Mucosa of descending colon (tissue), 3 donors: ENCODE measurements at regions not wholly inside any gene's neighbourhood (a gene's known extent, or its start where the extent isn't known, plus 50 kb on each side); places are given as distances from the start of the nearest gene placed in this dataset.

Source experiments
- ATAC-seq: fragments of 200-7000 bp; cut with Tn5 transposase; one replicate; pipeline ENCODE4 v1.9.1; 2020; ENCODE audit warnings: mild to moderate bottlenecking, moderate library complexity
- DNase-seq, 3 donors: peaks; one replicate each; pipeline ENCODE4 v3.0.0-alpha.2; 2020
- H3K36me3 ChIP-seq: fragments of 200-600 bp; one replicate; pipeline ENCODE4 v1.8.0; 2021; ENCODE audit warnings: low read depth, mild to moderate bottlenecking
- H3K4me1 ChIP-seq: fragments of 200-600 bp; one replicate; pipeline ENCODE4 v1.8.0; 2021; ENCODE audit warnings: low read depth, mild to moderate bottlenecking
- H3K4me3 ChIP-seq: fragments of 200-600 bp; one replicate; pipeline ENCODE4 v1.8.0; 2021; ENCODE audit warnings: mild to moderate bottlenecking
- H3K9me3 ChIP-seq: fragments of 200-600 bp; one replicate; pipeline ENCODE4 v1.8.0; 2021; ENCODE audit warnings: mild to moderate bottlenecking
- intact Hi-C, 2 donors: fragments of 100-400 bp; cut with DNase I in 1 of 2; cut with micrococcal nuclease in 1 of 2; formaldehyde crosslinking; loops; one replicate each; pipeline versions ENCODE4 v1.11.0 to v1.11.1; 2022; cut with DNase I, micrococcal nuclease
- TF ChIP-seq, protein P1 (sequence below): fragments of 200-600 bp; IDR thresholded peaks from one replicate; pipeline ENCODE4 v1.8.0; 2022; ENCODE audit warnings: antibody characterized with exemption, mild to moderate bottlenecking
- donor health status: DM: no; HTN: no; CAD: no; lungs with moderate emphysema.
- donor health status: DM: no; HTN: no; CAD: no.
- donor health status: DM: no; HTN: yes; CAD: no.

DNA sequence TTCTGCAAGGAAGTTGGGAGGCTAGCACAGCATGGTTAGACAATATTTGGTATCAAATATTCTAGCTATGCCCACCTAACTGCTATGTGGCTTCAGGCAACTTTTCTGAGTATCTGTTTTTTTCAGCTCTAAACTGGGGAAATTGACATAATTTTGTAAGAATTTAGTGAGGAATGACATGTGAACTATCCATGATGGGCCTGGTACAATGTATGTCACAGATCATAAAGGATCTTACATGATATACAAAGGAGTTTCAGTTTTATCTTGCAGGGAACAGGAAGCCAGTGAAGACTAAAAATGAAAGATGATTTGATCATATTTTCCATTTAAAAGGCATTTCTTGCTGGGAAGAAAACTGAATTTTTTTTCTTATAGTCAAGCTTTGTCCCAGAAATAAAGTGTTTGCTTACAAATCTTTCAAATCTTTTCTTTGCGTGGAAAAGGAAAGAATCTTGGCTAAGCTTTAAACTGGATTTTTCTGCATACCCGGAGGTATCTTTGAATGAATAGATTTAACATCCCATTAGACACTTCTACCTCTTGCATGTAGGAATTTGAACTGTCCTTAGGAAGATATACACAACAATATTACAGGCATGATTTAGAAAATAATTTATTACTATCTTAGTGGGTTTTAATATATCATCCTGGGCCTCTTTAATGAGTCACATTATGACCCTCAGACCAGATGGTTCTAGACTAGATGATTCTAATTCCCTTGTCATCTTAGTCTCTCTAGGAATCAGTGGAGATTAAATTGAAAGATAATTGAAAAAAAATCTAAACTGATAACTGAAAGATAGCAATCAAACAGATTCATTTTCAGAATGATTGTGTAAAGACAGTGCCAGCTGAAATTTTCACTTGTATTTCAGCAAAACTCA, 436.0 kb upstream of the THBS1 start:
- no peaks in the 10 kb centered on the region for H3K36me3 ChIP-seq
- H3K9me3 ChIP-seq = no peaks in the 10 kb centered on the region
- TF ChIP-seq, protein P1, sequence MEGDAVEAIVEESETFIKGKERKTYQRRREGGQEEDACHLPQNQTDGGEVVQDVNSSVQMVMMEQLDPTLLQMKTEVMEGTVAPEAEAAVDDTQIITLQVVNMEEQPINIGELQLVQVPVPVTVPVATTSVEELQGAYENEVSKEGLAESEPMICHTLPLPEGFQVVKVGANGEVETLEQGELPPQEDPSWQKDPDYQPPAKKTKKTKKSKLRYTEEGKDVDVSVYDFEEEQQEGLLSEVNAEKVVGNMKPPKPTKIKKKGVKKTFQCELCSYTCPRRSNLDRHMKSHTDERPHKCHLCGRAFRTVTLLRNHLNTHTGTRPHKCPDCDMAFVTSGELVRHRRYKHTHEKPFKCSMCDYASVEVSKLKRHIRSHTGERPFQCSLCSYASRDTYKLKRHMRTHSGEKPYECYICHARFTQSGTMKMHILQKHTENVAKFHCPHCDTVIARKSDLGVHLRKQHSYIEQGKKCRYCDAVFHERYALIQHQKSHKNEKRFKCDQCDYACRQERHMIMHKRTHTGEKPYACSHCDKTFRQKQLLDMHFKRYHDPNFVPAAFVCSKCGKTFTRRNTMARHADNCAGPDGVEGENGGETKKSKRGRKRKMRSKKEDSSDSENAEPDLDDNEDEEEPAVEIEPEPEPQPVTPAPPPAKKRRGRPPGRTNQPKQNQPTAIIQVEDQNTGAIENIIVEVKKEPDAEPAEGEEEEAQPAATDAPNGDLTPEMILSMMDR = no peak
- ATAC-seq = no peak
- DNase-seq = no peak
- intact Hi-C loops = no loop called here
- H3K4me3 ChIP-seq = no peak overlapping the region
- no peaks in the 10 kb centered on the region for H3K4me1 ChIP-seq

- TF ChIP-seq, protein P1 = no peak
- no peak for ATAC-seq
- intact Hi-C loops = no loop called here
Observed at GRCh38 chr15:39145854-39146625, 434.8 kb upstream of the THBS1 start.

DNA sequence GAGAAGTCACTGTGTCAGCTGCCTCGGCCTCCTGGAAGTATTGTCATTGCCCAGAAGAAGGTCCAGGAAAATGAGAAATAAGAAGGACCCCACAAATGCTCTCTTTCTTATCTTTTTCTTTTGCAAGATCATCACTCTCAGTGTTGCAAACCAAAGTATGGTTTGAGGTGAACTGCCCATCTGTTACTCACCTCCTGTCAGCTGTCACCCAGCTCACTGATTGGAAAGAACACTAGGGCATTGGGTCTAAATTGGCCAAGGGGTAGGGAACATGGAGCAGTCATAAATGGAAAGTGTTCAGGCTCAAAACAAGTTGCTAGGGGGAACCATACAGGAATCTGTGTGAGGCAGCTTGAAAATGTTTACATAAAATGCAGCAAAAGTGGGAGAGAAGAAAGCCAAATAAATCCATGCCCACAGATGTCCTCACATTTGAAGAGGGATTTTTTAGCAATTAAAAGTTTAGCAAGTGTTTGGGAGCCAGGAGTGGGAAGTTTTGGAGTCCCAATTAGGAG, 431.2 kb upstream of the THBS1 start:
- H3K9me3 ChIP-seq = no peaks in the 10 kb centered on the region
- H3K36me3 ChIP-seq = no peaks in the 10 kb centered on the region
- no peak for DNase-seq
- H3K4me1 ChIP-seq = peaks cover 4% of the 10 kb centered on the region
- no peak for ATAC-seq
- TF ChIP-seq, protein P1 = no peak
- no peak overlapping the region for H3K4me3 ChIP-seq
- intact Hi-C loops = no loop called here

More at GRCh38 chr15:39145854-39146625, 434.8 kb upstream of the THBS1 start:
- no peak for DNase-seq
- no peaks in the 10 kb centered on the region for H3K36me3 ChIP-seq
- H3K4me3 ChIP-seq = no peak overlapping the region
- H3K4me1 ChIP-seq = no peaks in the 10 kb centered on the region
- H3K9me3 ChIP-seq = no peaks in the 10 kb centered on the region

GRCh38 chr15:39151545-39151944, 429.3 kb upstream of the THBS1 start:
- no peak for ATAC-seq
- DNase-seq = no peak
- intact Hi-C loops = no loop called here
- H3K36me3 ChIP-seq = no peaks in the 10 kb centered on the region
- no peak overlapping the region for H3K4me3 ChIP-seq
- H3K9me3 ChIP-seq = no peaks in the 10 kb centered on the region
- H3K4me1 ChIP-seq = peaks cover 4% of the 10 kb centered on the region
- TF ChIP-seq, protein P1 = no peak

GRCh38 chr15:39153058-39153714, 427.7 kb upstream of the THBS1 start:
- Histone ChIP-seq H3K4me1 (peaks cover 4% of the 10 kb centered on the region), H3K4me3 (no peak overlapping the region), H3K36me3 (no peaks in the 10 kb centered on the region), H3K9me3 (no peaks in the 10 kb centered on the region)
- no peak for DNase-seq
- ATAC-seq = no peak
- intact Hi-C loops = no loop called here
- TF ChIP-seq, protein P1 = no peak
